ENCODE measurements at regions not wholly inside any gene's neighbourhood (a gene's known extent, or its start where the extent isn't known, plus 50 kb on each side); places are given as distances from the start of the nearest gene placed in this dataset.

DNA sequence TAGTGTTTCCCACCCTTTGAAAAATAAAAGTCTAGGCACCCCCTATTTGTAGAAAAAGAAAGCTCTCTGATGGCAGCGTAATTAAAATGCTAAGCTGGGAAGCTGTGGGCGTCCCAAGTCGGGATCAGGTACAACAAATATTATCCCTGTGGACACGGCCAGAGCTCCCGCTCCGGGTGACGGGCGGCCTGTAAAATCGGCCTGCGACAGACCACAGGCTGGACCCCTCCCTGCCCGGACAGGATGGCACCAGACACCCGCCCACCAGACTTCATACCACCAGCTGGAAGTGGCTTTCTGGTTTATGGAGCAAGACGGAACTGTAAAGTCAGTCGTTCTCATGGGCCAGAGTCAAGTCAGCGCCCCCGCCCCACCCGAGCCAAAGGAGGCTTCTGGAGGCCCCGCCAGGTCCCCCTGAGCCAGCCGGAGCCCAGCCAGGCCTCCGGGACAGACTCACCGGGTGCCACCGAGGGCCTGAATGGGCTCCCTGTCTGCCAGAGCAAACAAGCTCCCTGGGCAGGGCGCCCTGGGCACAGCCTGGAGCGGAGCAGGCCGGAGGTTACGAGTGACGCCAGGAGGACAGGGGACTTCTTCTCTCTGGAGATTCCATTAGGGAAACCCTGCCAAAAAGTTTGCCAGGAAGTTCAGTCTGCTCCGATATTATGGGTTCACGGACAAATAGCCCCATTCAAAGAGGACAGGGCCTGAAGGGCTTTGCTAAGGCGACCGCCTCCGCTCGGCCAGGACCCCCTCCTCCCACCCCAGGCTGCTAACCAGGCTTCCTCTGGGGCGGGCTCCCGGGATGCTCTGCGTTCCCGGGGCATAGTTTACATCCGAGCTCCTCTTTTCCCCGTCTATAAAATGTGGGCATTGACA is 173.7 kb downstream of the ERCC6L2 start:
- H3K27ac ChIP-seq, result peak overlapping the region; percentile 64 to 76 (median 68)
- in situ Hi-C loops (cut with MboI; ENCODE audit: low pct_ligation_motif_present in 1 of 4, low pct_unique_long_range_greater_than_20kb in 1 of 4, low sequenced_read_pairs in 3 of 4) (no loop called here), intact Hi-C loops (cut with DNase I; ENCODE audit: low total_unique reads) (no loop called here)
- no peak overlapping the region for H3K4me3 ChIP-seq
- H3K27me3 ChIP-seq, result peaks cover 3% of the 10 kb centered on the region
- no peaks in the 10 kb centered on the region for H3K36me3 ChIP-seq
- H3K4me1 ChIP-seq, result peaks cover 0 to 20% (median 4%) of the 10 kb centered on the region in 4 donors
- WGBS, 2 donors (ENCODE audit: low coverage in 1 of 2), result 71% methylated on average over 36 of the region's 39 CpGs; no CpG with 5 or more reads in 1 of the 2 donors
- no peaks in the 10 kb centered on the region for H3K9me3 ChIP-seq
- no peak for TF ChIP-seq EP300 (IDR thresholded peaks at IDR 0.05; ENCODE audit: low read depth)
- TF ChIP-seq POLR2A (IDR thresholded peaks at IDR 0.05), result no peak
- TF ChIP-seq, protein P1, sequence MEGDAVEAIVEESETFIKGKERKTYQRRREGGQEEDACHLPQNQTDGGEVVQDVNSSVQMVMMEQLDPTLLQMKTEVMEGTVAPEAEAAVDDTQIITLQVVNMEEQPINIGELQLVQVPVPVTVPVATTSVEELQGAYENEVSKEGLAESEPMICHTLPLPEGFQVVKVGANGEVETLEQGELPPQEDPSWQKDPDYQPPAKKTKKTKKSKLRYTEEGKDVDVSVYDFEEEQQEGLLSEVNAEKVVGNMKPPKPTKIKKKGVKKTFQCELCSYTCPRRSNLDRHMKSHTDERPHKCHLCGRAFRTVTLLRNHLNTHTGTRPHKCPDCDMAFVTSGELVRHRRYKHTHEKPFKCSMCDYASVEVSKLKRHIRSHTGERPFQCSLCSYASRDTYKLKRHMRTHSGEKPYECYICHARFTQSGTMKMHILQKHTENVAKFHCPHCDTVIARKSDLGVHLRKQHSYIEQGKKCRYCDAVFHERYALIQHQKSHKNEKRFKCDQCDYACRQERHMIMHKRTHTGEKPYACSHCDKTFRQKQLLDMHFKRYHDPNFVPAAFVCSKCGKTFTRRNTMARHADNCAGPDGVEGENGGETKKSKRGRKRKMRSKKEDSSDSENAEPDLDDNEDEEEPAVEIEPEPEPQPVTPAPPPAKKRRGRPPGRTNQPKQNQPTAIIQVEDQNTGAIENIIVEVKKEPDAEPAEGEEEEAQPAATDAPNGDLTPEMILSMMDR (IDR thresholded peaks at IDR 0.05), result no peak
- no peak for TF ChIP-seq POLR2AphosphoS5 (IDR thresholded peaks at IDR 0.05)
- DNase-seq, result no peak

DNA sequence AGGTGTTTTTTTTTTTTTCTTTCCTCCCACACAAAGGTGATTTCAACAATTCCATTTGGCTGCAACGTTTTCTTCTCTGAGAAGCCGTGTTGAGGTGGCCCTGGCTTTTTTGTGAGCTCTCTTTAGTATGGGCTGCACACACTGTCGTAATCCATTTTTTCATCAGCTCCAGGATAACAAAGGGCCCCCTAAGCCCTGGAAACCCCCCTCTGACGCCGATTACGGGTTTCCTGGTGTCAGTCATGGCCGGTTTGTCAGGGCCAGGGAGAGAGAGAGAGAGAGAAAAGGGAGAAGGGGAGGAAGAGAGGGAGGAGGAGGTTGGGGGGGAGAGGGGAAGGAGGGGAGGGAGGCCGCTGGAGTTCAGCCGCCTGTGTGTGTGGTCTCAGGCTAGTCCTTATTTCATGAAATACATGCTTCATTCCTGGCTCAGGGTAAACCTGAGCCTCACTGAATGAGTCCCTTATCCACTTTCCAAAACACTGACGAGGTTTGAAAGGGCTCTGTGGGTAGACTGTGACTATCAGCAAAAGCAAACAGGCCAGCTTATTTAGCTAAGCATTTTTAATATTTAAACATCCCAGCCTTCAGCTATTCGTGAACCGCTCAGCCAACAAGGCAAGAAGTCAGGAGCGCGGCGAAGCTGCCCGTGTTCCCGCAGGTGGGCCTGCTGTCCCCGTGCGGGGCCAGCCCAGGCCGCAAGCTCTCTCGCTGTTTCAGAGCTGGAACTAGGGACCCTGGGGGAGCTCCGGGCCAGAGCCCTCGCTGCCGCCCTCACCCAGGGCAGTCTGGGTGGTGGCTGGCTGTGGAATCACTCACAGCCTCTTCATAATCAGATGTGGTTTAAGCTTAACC is 172.8 kb downstream of the ERCC6L2 start:
- Histone ChIP-seq H3K4me1 (peaks cover 0 to 20% (median 4%) of the 10 kb centered on the region in 4 donors), H3K4me3 (no peak overlapping the region), H3K27me3 (peaks cover 3% of the 10 kb centered on the region), H3K36me3 (no peaks in the 10 kb centered on the region), H3K27ac (peak overlapping the region; percentile 64 to 76 (median 68)), H3K9me3 (no peaks in the 10 kb centered on the region)
- in situ Hi-C loops (cut with MboI; ENCODE audit: low pct_ligation_motif_present in 1 of 4, low pct_unique_long_range_greater_than_20kb in 1 of 4, low sequenced_read_pairs in 3 of 4), result no loop called here
- intact Hi-C loops (cut with DNase I; ENCODE audit: low total_unique reads), result no loop called here
- DNase-seq, result no peak
- TF ChIP-seq, protein P1 (IDR thresholded peaks at IDR 0.05), result no peak
- 32 to 71% methylated on average over 9 to 24 of the region's 24 CpGs for WGBS, 2 donors (ENCODE audit: low coverage in 1 of 2)

DNA sequence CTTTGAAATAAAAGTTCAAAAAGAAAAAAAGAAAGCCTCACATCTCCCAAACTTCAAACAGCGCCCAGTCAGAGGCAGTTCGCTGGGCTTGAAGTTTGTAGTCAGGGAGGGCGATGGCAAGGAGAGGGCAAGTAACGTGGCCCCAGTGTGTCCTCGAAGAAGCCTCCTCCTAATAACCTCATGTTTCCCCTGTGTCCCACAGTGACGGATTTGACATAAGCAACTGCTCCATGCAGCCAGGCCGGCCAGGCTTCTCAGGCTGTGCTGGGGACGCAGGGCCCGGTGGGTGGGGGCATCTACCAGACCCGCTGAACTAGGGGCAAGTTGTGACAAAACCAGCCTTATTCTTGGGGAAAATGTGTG is 172.2 kb downstream of the ERCC6L2 start:
- Histone ChIP-seq H3K4me3 (no peak overlapping the region), H3K27ac (peak overlapping the region; percentile 64 to 76 (median 68)), H3K4me1 (peaks cover 0 to 20% (median 4%) of the 10 kb centered on the region in 4 donors), H3K9me3 (no peaks in the 10 kb centered on the region), H3K27me3 (peaks cover 3% of the 10 kb centered on the region), H3K36me3 (no peaks in the 10 kb centered on the region)
- in situ Hi-C loops (cut with MboI; ENCODE audit: low pct_ligation_motif_present in 1 of 4, low pct_unique_long_range_greater_than_20kb in 1 of 4, low sequenced_read_pairs in 3 of 4) (no loop called here), intact Hi-C loops (cut with DNase I; ENCODE audit: low total_unique reads) (no loop called here)
- DNase-seq, result no peak
- whole genome bisulfite sequencing, 2 donors (ENCODE audit: low coverage in 1 of 2), result 79 to 85% methylated on average over 5 to 10 of the region's 10 CpGs
- TF ChIP-seq EP300 (IDR thresholded peaks at IDR 0.05; ENCODE audit: low read depth) (no peak), POLR2A (IDR thresholded peaks at IDR 0.05) (no peak), POLR2AphosphoS5 (IDR thresholded peaks at IDR 0.05) (no peak)
- TF ChIP-seq, protein P1 (IDR thresholded peaks at IDR 0.05), result no peak

DNA sequence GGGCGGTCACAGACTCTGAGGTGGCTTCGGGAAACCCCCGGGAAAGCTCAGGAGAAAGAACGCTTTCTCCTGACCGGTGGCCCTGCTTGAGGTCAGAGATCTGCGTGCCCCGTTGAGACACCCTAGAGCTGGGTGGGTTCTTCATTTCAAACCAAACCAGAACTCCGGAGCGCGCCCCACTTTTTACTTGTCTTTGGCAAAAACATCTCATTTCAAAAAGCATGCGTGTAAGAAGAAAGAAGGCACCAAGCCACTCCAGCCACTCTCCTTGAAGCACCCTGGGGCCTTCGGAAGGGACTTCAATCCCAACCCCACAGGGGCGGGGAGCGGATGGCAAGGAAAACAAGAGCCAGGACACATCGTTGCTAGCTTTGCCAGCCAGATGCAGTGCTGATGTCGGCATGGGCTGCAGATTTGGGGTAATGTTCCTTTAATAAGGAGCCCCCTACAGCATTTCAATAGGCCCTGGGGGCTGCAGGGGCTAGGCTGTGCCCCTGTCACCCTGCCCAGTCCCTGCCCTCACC is 171.7 kb downstream of the ERCC6L2 start:
- H3K4me3 ChIP-seq, result no peak overlapping the region
- WGBS, 2 donors (ENCODE audit: low coverage in 1 of 2), result 60 to 93% methylated on average over 1 to 16 of the region's 16 CpGs
- no peaks in the 10 kb centered on the region for H3K9me3 ChIP-seq
- H3K36me3 ChIP-seq, result no peaks in the 10 kb centered on the region
- in situ Hi-C loops (cut with MboI; ENCODE audit: low pct_ligation_motif_present in 1 of 4, low pct_unique_long_range_greater_than_20kb in 1 of 4, low sequenced_read_pairs in 3 of 4) (no loop called here), intact Hi-C loops (cut with DNase I; ENCODE audit: low total_unique reads) (no loop called here)
- no peak for TF ChIP-seq POLR2AphosphoS5 (IDR thresholded peaks at IDR 0.05)
- no peak for TF ChIP-seq POLR2A (IDR thresholded peaks at IDR 0.05)
- TF ChIP-seq EP300 (IDR thresholded peaks at IDR 0.05; ENCODE audit: low read depth), result no peak
- TF ChIP-seq, protein P1 (IDR thresholded peaks at IDR 0.05), result no peak
- peaks cover 0 to 20% (median 4%) of the 10 kb centered on the region in 4 donors for H3K4me1 ChIP-seq
- peaks cover 3% of the 10 kb centered on the region for H3K27me3 ChIP-seq
- H3K27ac ChIP-seq, result peak overlapping the region in 2 of 4 donors; percentile 69 to 76
- no peak for DNase-seq
